GM19468 (cell line): ENCODE measurements at regions not wholly inside any gene's neighbourhood (a gene's known extent, or its start where the extent isn't known, plus 50 kb on each side); places are given as distances from the start of the nearest gene placed in this dataset.
A peak's percentile ranks its signal among the peaks of the same experiment; 100 is the strongest.

Experiments used
- ATAC-seq: cut with Tn5 transposase; IDR thresholded peaks from one replicate; pipeline ENCODE4 v1.9.1; 2021; ENCODE audit warnings: mild to moderate bottlenecking, moderate library complexity, moderate number of reproducible peaks; ENCODE audit not compliant: unreplicated experiment; ENCODE audit errors: extremely low read depth

DNA sequence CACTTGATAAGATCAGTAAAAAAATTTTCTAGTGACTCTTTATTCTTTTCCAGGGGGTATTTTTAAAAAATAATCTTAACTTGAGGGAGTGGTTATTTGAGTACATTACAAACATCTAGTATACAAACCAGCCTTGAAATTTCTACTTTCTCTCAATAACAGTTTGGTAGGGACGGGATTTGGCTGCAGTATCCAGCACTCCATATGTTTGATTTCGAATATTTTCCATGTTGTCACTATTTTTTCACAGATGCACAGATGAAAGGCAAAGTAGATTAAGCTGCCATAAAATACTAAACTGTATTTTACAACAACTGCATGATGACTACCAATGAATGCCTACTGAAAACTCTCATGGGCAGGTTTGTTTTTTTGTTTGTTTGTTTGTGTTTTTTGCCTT lies 225.0 kb downstream of the COX7B2 start:
- no peak for ATAC-seq

DNA sequence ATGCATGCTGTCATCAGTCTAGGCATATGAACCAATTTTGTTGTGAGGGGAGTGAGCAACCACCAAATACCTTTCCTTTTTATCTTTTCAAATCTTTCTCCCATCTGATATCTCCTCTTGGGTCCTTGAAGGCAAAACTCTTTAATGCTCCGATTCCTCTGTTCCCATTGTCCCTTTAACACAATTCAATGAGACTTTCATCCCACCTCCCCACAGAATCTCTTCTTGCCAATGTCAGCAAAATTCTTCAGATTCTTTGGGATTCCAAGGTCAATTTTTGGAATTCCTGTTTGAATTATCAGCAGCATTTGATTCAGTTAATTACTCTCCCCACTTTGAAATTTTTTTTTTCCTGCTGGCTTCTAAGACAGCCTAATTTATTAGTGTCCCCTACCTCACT lies 232.7 kb downstream of the COX7B2 start:
- no peak for ATAC-seq

GRCh38 chr4:46674326-46674725 lies 234.7 kb downstream of the COX7B2 start:
- no peak for ATAC-seq

DNA sequence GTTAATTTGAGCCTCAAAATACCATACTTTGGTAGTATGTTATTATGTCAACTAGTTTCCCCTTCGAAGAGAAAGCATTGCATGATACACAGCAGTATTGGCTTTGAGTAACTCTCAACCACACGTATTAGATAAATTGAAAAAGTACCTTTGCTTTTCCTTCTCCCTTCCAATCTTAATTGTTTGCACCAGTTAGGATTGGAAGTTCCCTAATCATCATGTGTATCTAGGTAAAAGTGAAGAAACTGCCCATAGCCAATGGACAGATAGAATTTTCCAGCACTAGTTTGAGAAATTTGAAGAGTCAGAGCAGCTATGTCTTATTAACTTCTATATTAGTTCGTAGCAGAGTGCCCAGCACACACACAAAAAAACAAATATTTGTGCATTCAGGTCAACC lies 241.3 kb downstream of the COX7B2 start:
- no peak for ATAC-seq

DNA sequence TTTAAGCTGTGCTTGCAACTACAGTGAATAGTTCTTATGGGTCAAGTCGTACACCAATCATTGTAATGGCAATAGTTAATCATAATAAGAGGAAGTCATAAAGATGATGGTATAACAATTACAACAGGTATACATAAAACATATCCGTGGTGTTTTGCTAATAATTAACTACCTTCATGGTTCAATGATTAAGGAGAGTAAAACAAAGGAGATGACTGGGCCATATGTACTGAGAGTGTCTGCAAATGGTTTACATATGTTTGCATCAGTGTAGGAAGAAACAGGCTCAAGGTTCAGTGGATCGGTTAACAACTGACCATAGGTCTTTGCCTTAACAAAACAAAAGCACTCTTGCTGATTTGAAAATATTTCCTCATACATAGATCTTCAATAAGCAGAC lies 253.0 kb downstream of the COX7B2 start:
- no peak for ATAC-seq

- ATAC-seq = no peak
Measured at GRCh38 chr4:46653842-46654241, 255.2 kb downstream of the COX7B2 start.

DNA sequence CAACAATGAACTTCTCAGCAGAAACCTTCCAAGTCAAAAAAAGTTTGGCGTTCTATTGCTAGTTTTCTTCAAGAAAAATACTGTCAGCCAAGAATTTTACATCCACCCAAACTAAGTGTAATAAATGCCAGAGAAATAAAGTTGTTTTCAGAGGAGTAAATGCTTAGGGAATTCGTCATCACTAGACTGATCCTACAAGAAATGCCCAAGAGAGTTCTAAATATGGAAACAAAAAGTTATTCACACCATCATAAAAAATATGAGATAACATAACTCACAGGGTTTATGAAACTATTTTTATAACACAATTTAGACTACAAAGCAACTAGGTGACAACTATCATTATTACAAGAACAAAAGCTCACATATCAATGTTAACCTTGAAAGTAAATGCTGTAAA lies 259.5 kb upstream of the GABRA2 start:
- ATAC-seq = no peak

GRCh38 chr4:46648088-46648744 lies 258.3 kb upstream of the GABRA2 start:
- peak; percentile 63 for ATAC-seq

DNA sequence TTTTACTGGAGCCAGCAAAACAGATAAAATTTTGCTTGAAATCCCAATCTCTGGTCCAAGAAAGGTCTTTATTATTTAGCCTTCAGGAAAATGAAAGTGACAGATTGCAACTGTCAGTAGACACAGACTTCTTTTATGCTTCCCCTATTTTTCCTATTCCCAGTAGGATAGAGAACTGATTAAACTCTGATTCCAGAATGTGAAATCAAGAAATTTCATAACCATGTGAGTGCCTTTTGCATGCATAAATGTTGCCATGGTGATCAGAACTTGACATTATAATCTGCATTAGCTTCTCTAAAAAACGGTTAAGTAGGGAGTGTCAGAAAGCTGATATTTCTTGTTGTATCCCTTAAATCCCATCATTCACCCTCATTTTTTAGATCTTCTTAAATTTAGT lies 255.2 kb upstream of the GABRA2 start:
- no peak for ATAC-seq
